SK-N-SH treated with all-trans-retinoic acid at 6 μM for 48 hours (cell line): ENCODE measurements at regions not wholly inside any gene's neighbourhood (a gene's known extent, or its start where the extent isn't known, plus 50 kb on each side); places are given as distances from the start of the nearest gene placed in this dataset.

ENCODE experiments used
- ARNTL ChIP-seq: fragments of 450-650 bp; formaldehyde crosslinking; IDR thresholded peaks from 2 replicates; pipeline ENCODE4 v1.5.0; 2020; ENCODE audit warnings: low read depth, mild to moderate bottlenecking, moderate library complexity, borderline replicate concordance
- CREB5 ChIP-seq: fragments of 250-450 bp; sonication (Bioruptor Pico); IDR thresholded peaks from 2 replicates; pipeline ENCODE4 v1.5.1; 2020; ENCODE audit warnings: low read depth, mild to moderate bottlenecking, moderate library complexity
- CSDC2 ChIP-seq: fragments of 250-450 bp; sonication (Bioruptor Pico); IDR thresholded peaks from 2 replicates; pipeline ENCODE4 v1.5.0; 2020; ENCODE audit warnings: mild to moderate bottlenecking, moderate library complexity
- ESRRG ChIP-seq: fragments of 250-450 bp; sonication (Bioruptor Pico); IDR thresholded peaks from 2 replicates; pipeline ENCODE4 v1.6.1; 2021; ENCODE audit warnings: mild to moderate bottlenecking
- OSR1 ChIP-seq: fragments of 250-450 bp; sonication (Bioruptor Pico); IDR thresholded peaks from 2 replicates; pipeline ENCODE4 v1.8.0; 2022; ENCODE audit warnings: moderate library complexity, mild to moderate bottlenecking, inconsistent platforms
- PATZ1 ChIP-seq: fragments of 250-450 bp; sonication (Bioruptor Pico); IDR thresholded peaks from 2 replicates; pipeline ENCODE4 v1.8.0; 2020; ENCODE audit warnings: mild to moderate bottlenecking, moderate library complexity, borderline replicate concordance
- PPARA ChIP-seq: fragments of 250-450 bp; sonication (Bioruptor Pico); IDR thresholded peaks from 2 replicates; pipeline ENCODE4 v1.5.0; 2020; ENCODE audit warnings: mild to moderate bottlenecking, borderline replicate concordance
- RARB ChIP-seq: fragments of 250-450 bp; sonication (Bioruptor Pico); IDR thresholded peaks from 2 replicates; pipeline ENCODE4 v1.8.0; 2021; ENCODE audit warnings: mild to moderate bottlenecking, moderate library complexity
- SNAI2 ChIP-seq: fragments of 250-450 bp; sonication (Bioruptor Pico); IDR thresholded peaks from 2 replicates; pipeline ENCODE4 v1.5.0; 2020; ENCODE audit warnings: mild to moderate bottlenecking, moderate library complexity
- TOX ChIP-seq: fragments of 250-450 bp; sonication (Bioruptor Pico); IDR thresholded peaks from 2 replicates; pipeline ENCODE4 v1.8.0; 2021; ENCODE audit warnings: mild to moderate bottlenecking, moderate library complexity, borderline replicate concordance
- TSHZ2 ChIP-seq: fragments of 250-450 bp; sonication (Bioruptor Pico); IDR thresholded peaks from 2 replicates; pipeline ENCODE4 v1.5.0; 2020; ENCODE audit warnings: mild to moderate bottlenecking, moderate library complexity
- ZFP3 ChIP-seq: fragments of 250-450 bp; sonication (Bioruptor Pico); IDR thresholded peaks from 2 replicates; pipeline ENCODE4 v1.5.0; 2020; ENCODE audit warnings: mild to moderate bottlenecking, moderate library complexity
- ZFP30 ChIP-seq: fragments of 450-650 bp; formaldehyde crosslinking; IDR thresholded peaks from 2 replicates; pipeline ENCODE4 v1.5.0; 2022; ENCODE audit warnings: mild to moderate bottlenecking, moderate library complexity
- ZNF8 ChIP-seq: fragments of 450-650 bp; formaldehyde crosslinking; IDR thresholded peaks from 2 replicates; pipeline ENCODE4 v1.5.0; 2020; ENCODE audit warnings: mild to moderate bottlenecking, moderate library complexity

GRCh38 chr10:128237710-128238109 lies 111.5 kb upstream of the MKI67 start:
- TF ChIP-seq ZFP30 (CRISPR knock-in tag) (no peak), ZFP3 (CRISPR knock-in tag) (no peak), PPARA (CRISPR knock-in tag) (no peak), ZNF8 (CRISPR knock-in tag) (no peak), ARNTL (CRISPR knock-in tag) (no peak), CREB5 (CRISPR knock-in tag) (no peak), PATZ1 (no peak), TSHZ2 (CRISPR knock-in tag) (no peak), ESRRG (no peak), OSR1 (CRISPR knock-in tag) (no peak), CSDC2 (no peak), SNAI2 (CRISPR knock-in tag) (no peak), RARB (CRISPR knock-in tag) (no peak), TOX (CRISPR knock-in tag) (no peak)
